ENCODE measurements at regions not wholly inside any gene's neighbourhood (a gene's known extent, or its start where the extent isn't known, plus 50 kb on each side); places are given as distances from the start of the nearest gene placed in this dataset.

DNA sequence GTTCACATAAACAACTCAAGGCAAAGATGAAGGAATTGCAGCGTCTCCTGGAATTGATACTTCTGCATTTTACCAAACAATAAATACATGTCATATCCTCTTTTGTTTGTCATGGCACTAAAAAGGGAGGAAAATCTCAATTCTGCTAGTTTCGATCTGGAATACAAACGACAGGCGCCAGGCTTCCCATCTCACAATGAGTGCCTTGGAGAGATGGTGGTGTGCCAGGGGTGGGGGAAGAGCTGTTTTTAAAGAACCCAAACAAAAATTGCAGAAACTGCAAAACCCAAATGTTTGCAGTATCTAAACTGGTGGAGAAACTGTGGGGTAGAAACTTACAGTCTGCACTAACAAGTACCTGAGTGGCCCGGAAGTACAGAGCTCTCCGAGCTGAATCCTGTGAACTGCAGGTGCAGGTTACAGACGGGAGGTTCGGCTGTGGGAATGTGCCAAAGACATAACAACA, 53.0 kb upstream of the KLF3 start:
- Histone ChIP-seq H3K27me3 (no peaks in the 10 kb centered on the region), H3K27ac (peak overlapping the region in 1 of 10 donors; percentile 71), H3K36me3 (no peaks in the 10 kb centered on the region), H3K9me3 (no peaks in the 10 kb centered on the region), H3K4me1 (peaks cover 0 to 62% (median 5%) of the 10 kb centered on the region in 9 donors), H3K4me3 (no peak overlapping the region)
- ATAC-seq (peak in 1 of 8 donors; percentile 38), DNase-seq (peak in 1 of 2 donors; percentile 16)
- TF ChIP-seq, protein P1, sequence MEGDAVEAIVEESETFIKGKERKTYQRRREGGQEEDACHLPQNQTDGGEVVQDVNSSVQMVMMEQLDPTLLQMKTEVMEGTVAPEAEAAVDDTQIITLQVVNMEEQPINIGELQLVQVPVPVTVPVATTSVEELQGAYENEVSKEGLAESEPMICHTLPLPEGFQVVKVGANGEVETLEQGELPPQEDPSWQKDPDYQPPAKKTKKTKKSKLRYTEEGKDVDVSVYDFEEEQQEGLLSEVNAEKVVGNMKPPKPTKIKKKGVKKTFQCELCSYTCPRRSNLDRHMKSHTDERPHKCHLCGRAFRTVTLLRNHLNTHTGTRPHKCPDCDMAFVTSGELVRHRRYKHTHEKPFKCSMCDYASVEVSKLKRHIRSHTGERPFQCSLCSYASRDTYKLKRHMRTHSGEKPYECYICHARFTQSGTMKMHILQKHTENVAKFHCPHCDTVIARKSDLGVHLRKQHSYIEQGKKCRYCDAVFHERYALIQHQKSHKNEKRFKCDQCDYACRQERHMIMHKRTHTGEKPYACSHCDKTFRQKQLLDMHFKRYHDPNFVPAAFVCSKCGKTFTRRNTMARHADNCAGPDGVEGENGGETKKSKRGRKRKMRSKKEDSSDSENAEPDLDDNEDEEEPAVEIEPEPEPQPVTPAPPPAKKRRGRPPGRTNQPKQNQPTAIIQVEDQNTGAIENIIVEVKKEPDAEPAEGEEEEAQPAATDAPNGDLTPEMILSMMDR (IDR thresholded peaks at IDR 0.05): no peak
- 83% methylated on average over 8 of the region's 8 CpGs for WGBS, 2 donors
- intact Hi-C loops (cut with DNase I): no loop called here

DNA sequence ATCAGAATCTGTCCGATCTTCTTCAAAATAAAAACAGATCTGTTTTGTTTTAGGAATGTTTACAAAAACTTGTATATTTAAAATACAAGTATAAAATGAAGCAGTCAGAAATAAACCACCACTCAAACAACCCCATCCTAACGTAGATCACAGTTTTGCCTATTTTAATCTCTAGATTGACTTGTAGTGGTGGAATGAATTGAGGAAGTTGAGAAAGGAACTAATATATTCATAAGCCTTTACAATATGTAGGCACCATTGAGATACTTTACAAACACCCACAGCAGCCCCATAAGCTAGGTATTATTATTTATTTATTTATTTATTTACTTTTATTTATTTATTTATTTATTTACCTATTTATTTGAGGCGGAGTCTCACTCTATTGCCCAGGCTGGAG, 52.3 kb upstream of the KLF3 start:
- intact Hi-C loops (cut with DNase I): no loop called here
- Histone ChIP-seq H3K4me3 (no peak overlapping the region), H3K36me3 (no peaks in the 10 kb centered on the region), H3K27me3 (no peaks in the 10 kb centered on the region), H3K27ac (peak overlapping the region in 1 of 10 donors; percentile 71), H3K9me3 (no peaks in the 10 kb centered on the region), H3K4me1 (peaks cover 0 to 66% (median 5%) of the 10 kb centered on the region in 9 donors)
- WGBS, 2 donors: 91 to 92% methylated on average over 3 of the region's 3 CpGs
- TF ChIP-seq, protein P1 (IDR thresholded peaks at IDR 0.05): no peak
- DNase-seq (no peak), ATAC-seq (no peak)

DNA sequence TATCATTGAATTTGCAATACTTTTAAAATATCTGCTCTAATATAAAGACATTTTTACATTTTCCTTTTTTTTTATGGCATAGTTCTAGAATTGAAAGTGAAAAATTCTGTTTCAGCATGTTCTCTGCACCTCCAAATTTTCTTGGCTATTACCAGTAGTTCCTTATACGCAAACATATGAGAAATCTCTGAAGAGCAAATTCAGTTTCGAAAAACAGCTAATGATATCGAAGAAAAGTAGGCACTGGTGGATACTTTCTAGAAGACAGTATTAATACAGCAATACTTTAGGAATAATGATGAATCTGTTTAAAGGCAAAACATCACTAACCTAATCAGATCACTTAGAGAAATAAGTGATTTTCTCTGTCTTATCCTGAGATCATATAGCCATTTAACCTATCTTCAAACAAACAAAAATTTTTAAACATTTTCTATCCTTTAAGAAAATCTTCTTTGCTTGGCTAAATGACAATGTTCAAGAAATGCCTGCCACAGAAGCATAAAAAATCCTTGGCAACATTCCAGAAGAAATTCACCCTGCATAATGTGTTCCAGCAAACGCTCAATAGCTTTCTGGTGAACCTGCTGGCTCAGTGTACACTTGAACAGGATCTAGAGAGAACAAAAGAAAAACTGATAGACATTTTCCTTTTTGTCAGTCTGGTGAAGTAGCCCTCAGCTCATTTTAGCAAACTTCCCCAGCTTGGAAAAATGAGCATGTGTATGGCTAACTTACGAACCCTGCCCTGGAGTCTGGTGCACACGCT, 51.2 kb upstream of the KLF3 start:
- ATAC-seq: peak in 1 of 8 donors; percentile 21
- no peaks in the 10 kb centered on the region for H3K9me3 ChIP-seq

More for the DNA sequence above, 51.2 kb upstream of the KLF3 start:
- TF ChIP-seq, protein P1 (IDR thresholded peaks at IDR 0.05): no peak
- Histone ChIP-seq H3K27me3 (no peaks in the 10 kb centered on the region), H3K4me1 (peaks cover 0 to 66% (median 5%) of the 10 kb centered on the region in 9 donors), H3K4me3 (no peak overlapping the region), H3K27ac (peak overlapping the region in 1 of 10 donors; percentile 42), H3K36me3 (no peaks in the 10 kb centered on the region)
- intact Hi-C loops (cut with DNase I): no loop called here
- WGBS, 2 donors: 77 to 78% methylated on average over 6 of the region's 6 CpGs
- DNase-seq: no peak

Data from heart right ventricle (tissue), 16 donors.